Tibial nerve (tissue), 4 donors: ENCODE measurements at regions not wholly inside any gene's neighbourhood (a gene's known extent, or its start where the extent isn't known, plus 50 kb on each side); places are given as distances from the start of the nearest gene placed in this dataset.

Source experiments
- DNase-seq, 2 donors: peaks; one replicate each; pipeline ENCODE4 v3.0.0-alpha.2; 2019; ENCODE audit warnings: low spot score in 2 of 2
- H3K27ac ChIP-seq, 4 donors: fragments of 200-600 bp; sonication (generic) in 3 of 4; one replicate each; pipeline ENCODE4 v1.5.1; 2017 to 2019; ENCODE audit warnings: mild to moderate bottlenecking in 1 of 4
- H3K27me3 ChIP-seq, 2 donors: fragments of 200-600 bp; sonication (generic) in 1 of 2; one replicate each; pipeline versions ENCODE4 v1.5.1 to v1.6.0; 2017 to 2019
- H3K36me3 ChIP-seq, 3 donors: fragments of 200-600 bp; sonication (generic); one replicate each; pipeline ENCODE4 v1.5.1; 2018 to 2019
- H3K4me1 ChIP-seq, 4 donors: fragments of 200-600 bp; sonication (generic) in 3 of 4; one replicate each; pipeline ENCODE4 v1.5.1; 2017 to 2019
- H3K4me3 ChIP-seq, 4 donors: fragments of 200-600 bp; sonication (generic) in 3 of 4; one replicate each; pipeline ENCODE4 v1.5.1; 2017 to 2019; ENCODE audit warnings: mild to moderate bottlenecking in 1 of 4, moderate library complexity in 1 of 4
- H3K9me3 ChIP-seq, 4 donors: fragments of 200-600 bp; sonication (generic) in 3 of 4; one replicate each; pipeline ENCODE4 v1.5.1; 2017 to 2019
- EP300 ChIP-seq, 2 donors: sonication (generic); formaldehyde crosslinking; IDR thresholded peaks; one replicate each; pipeline ENCODE4 v1.6.1; 2017; ENCODE audit warnings: antibody characterized with exemption in 2 of 2, mild to moderate bottlenecking in 1 of 2
- POLR2A ChIP-seq, 2 donors: fragments of 450-650 bp; IDR thresholded peaks; one replicate each; pipeline ENCODE4 v1.6.1; 2017; ENCODE audit warnings: antibody characterized with exemption in 2 of 2, mild to moderate bottlenecking in 2 of 2, moderate library complexity in 2 of 2
- WGBS, 2 donors: methylation state at CpG; one replicate each; pipeline ENCODE4 v1.1.5; 2018; 5-methylcytosine and 5-hydroxymethylcytosine counted together
- TF ChIP-seq, protein P1 (sequence below), 5 experiments: fragments of 200-600 bp in 3 of 5; fragments of 450-650 bp in 2 of 5; sonication (generic) in 3 of 5; IDR thresholded peaks; one replicate each; pipeline ENCODE4 v1.5.1; 2016 to 2019; ENCODE audit warnings: antibody characterized with exemption in 5 of 5, mild to moderate bottlenecking in 3 of 5, moderate library complexity in 2 of 5

DNA sequence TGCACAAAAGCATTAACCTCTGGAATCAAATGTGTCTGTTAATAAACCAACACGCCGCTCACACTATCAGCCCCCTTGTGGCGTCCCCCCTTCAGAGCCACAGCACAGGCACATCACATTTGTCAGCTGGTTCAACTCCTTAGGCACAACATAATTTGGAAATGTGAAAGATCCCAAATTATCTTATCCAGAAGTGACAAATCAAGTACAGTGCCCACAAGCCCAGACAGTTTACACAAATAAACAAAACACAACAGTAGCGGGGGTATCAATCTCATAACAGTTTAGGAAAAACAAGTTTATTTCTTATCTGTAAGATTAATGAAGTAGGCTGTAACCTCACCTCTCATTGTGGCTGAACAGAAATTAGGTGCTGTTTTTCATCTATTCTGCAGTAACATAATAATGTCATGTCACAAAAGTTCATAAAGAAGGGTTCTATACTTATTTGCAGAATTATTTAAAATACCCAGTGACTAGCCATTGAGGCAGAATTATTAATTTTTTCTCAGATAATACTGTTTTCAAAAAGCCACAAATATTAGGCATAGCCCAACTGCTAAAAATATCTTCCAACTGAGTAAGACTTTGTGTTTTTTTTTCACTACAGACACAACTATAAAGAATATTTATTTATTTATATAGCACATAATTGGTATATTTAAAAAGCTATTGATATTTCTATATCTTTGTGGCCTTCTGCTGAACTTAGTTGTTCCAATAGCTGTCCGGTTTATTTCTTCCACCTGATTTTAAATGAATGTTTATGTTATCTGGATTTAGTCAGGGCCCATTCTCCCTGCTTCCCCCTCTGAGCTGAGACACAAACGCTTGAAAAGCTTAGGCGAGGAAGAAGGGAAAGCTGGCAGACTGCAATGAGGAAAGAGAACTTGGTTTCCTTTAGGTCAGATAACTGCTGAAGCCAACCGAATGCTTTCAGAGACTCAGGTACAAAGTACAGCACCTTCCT is 214.7 kb downstream of the QDPR start:
- no peak overlapping the region for H3K4me3 ChIP-seq
- no peaks in the 10 kb centered on the region for H3K4me1 ChIP-seq
- WGBS, 2 donors = 74 to 75% methylated on average over 8 of the region's 8 CpGs
- H3K27me3 ChIP-seq = no peaks in the 10 kb centered on the region
- TF ChIP-seq EP300 (IDR thresholded peaks at IDR 0.05) (no peak), POLR2A (IDR thresholded peaks at IDR 0.05) (no peak)
- TF ChIP-seq, protein P1, sequence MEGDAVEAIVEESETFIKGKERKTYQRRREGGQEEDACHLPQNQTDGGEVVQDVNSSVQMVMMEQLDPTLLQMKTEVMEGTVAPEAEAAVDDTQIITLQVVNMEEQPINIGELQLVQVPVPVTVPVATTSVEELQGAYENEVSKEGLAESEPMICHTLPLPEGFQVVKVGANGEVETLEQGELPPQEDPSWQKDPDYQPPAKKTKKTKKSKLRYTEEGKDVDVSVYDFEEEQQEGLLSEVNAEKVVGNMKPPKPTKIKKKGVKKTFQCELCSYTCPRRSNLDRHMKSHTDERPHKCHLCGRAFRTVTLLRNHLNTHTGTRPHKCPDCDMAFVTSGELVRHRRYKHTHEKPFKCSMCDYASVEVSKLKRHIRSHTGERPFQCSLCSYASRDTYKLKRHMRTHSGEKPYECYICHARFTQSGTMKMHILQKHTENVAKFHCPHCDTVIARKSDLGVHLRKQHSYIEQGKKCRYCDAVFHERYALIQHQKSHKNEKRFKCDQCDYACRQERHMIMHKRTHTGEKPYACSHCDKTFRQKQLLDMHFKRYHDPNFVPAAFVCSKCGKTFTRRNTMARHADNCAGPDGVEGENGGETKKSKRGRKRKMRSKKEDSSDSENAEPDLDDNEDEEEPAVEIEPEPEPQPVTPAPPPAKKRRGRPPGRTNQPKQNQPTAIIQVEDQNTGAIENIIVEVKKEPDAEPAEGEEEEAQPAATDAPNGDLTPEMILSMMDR (IDR thresholded peaks at IDR 0.05) = no peak
- no peaks in the 10 kb centered on the region for H3K36me3 ChIP-seq
- H3K27ac ChIP-seq = no peak overlapping the region
- no peak for DNase-seq
- no peaks in the 10 kb centered on the region for H3K9me3 ChIP-seq

DNA sequence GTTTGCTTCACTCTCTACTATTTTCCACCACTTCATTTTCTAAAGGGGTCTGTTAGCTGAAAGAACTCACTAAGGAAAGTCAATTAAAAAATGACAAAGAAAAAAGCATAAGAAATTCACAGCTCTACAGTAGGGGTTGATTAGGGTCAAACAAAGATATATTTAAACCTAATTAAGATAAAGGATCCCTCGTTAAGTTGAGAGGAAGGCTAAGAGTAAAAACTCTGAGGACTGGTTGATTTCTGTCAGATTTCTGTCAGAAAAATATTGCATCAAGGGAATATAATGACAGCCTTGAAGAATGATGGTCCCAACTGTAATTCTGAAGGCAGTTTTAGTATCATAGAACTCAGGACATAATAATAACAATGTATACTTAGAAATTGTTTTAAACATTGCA is 218.0 kb downstream of the QDPR start:
- no peaks in the 10 kb centered on the region for H3K9me3 ChIP-seq
- WGBS, 2 donors = 68 to 69% methylated on average over 1 of the region's 1 CpG
- no peak overlapping the region for H3K4me3 ChIP-seq
- no peaks in the 10 kb centered on the region for H3K36me3 ChIP-seq
- no peaks in the 10 kb centered on the region for H3K4me1 ChIP-seq
- DNase-seq = no peak
- H3K27ac ChIP-seq = no peak overlapping the region
- no peak for TF ChIP-seq POLR2A (IDR thresholded peaks at IDR 0.05)
- TF ChIP-seq EP300 (IDR thresholded peaks at IDR 0.05) = no peak
- TF ChIP-seq, protein P1 (IDR thresholded peaks at IDR 0.05) = no peak
- H3K27me3 ChIP-seq = no peaks in the 10 kb centered on the region

DNA sequence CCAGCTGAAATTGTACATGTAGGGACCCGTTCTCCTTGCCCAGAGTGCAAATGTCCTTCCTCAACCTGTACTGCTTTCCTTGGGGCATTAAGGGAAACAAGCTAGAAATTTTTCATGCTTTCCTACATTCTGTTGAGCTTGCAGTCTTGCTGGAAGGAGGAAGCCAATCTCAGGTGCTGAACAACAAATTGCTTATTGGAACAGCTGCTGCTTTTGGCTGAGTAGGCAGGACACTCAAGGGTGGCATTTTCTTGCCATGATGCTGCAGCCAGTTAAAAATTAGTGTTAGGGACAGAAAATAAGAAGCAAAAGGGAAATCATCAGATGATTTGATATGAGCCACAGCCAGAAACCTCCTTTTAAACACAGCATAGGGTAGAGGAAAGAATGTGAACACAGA is 223.7 kb downstream of the QDPR start:
- 73 to 87% methylated on average over 1 of the region's 1 CpG for WGBS, 2 donors
- Histone ChIP-seq H3K27ac (no peak overlapping the region), H3K27me3 (no peaks in the 10 kb centered on the region), H3K36me3 (no peaks in the 10 kb centered on the region), H3K4me3 (no peak overlapping the region), H3K4me1 (peaks cover 0 to 9% (median 0%) of the 10 kb centered on the region in 4 donors), H3K9me3 (no peaks in the 10 kb centered on the region)
- TF ChIP-seq EP300 (IDR thresholded peaks at IDR 0.05) = no peak
- TF ChIP-seq POLR2A (IDR thresholded peaks at IDR 0.05) = no peak
- TF ChIP-seq, protein P1 (IDR thresholded peaks at IDR 0.05) = no peak
- no peak for DNase-seq

DNA sequence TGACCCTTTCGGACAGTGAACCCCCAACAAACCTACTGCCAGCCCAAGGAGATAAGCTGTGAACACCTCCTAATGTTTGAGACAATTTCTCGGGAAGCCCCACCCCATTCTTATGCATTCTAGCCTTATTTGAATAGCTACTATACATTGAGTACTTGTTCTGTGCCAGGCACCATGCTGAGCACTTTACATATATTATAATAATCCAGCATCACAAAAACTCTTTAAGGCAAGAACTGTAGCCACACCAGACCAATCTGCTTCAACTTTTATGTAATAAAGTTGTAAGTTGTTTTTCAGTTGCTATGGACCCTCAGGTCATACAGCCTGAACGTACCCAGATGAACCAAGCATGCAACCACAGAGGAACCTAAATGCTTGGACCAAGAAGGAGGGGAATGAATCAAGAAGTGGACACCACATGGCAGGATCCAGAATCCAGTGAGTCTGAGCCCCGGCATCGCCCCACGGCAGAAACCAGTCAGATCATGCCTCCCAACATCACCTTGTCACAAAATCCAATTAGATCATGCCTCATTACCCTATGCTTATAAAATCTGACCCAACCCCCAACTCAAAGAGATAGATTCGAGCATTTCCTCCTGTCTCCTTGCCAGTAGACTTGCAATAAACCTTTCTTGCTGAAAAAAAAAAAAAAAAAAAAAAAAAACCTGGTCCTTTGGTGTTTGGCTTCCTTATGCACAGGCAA is 225.0 kb downstream of the QDPR start:
- DNase-seq = no peak
- Histone ChIP-seq H3K9me3 (no peaks in the 10 kb centered on the region), H3K4me1 (peaks cover 0 to 9% (median 0%) of the 10 kb centered on the region in 4 donors), H3K27ac (no peak overlapping the region), H3K4me3 (no peak overlapping the region), H3K27me3 (no peaks in the 10 kb centered on the region), H3K36me3 (no peaks in the 10 kb centered on the region)
- WGBS, 2 donors = 66 to 71% methylated on average over 7 of the region's 7 CpGs
- TF ChIP-seq POLR2A (IDR thresholded peaks at IDR 0.05) (no peak), EP300 (IDR thresholded peaks at IDR 0.05) (no peak)
- TF ChIP-seq, protein P1 (IDR thresholded peaks at IDR 0.05) = no peak

DNA sequence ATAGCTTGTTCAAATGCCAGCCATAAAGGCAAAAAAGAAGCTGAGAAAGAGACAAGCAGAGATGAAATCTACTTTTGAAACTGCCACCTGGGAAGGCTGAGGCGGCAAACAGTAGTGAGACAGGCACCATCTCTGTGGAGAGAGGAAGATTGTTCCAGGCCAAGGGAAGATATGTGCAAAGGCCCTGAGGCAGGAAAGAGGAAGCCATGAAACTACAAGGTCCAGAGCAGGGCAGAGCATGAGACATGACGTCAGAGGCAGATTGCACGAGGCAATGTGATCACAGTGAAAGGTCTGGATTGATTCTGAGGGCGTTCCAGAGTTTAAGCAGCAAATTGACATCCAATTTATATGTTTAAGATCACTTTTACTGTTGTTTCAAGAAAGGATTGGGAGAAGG is 226.1 kb downstream of the QDPR start:
- WGBS, 2 donors = 71 to 75% methylated on average over 4 of the region's 4 CpGs
- Histone ChIP-seq H3K9me3 (no peaks in the 10 kb centered on the region), H3K27ac (no peak overlapping the region)

More for the DNA sequence above, 226.1 kb downstream of the QDPR start:
- H3K27me3 ChIP-seq = no peaks in the 10 kb centered on the region
- no peaks in the 10 kb centered on the region for H3K36me3 ChIP-seq
- DNase-seq = no peak
- H3K4me3 ChIP-seq = no peak overlapping the region
- H3K4me1 ChIP-seq = peaks cover 0 to 9% (median 0%) of the 10 kb centered on the region in 4 donors
- TF ChIP-seq EP300 (IDR thresholded peaks at IDR 0.05) = no peak
- no peak for TF ChIP-seq POLR2A (IDR thresholded peaks at IDR 0.05)
- TF ChIP-seq, protein P1 (IDR thresholded peaks at IDR 0.05) = no peak
